Activated CD4-positive, alpha-beta memory T cell treated with anti-CD3 and anti-CD28 coated beads for 36 hours (primary cell): ENCODE measurements at regions not wholly inside any gene's neighbourhood (a gene's known extent, or its start where the extent isn't known, plus 50 kb on each side); places are given as distances from the start of the nearest gene placed in this dataset.
A peak's percentile ranks its signal among the peaks of the same experiment; 100 is the strongest.

Experiments used
- CTCF ChIA-PET: fragments of 350-600 bp; sonication (Branson Sonifier 250); formaldehyde crosslinking; loops from one replicate; lab custom pipeline; 2021; ENCODE audit warnings: antibody characterized with exemption, inconsistent platforms; lab: Charles Lee
- POLR2A ChIA-PET: fragments of 350-600 bp; sonication (Branson Sonifier 250); formaldehyde crosslinking; loops from one replicate; lab custom pipeline; 2021; ENCODE audit warnings: antibody characterized with exemption; lab: Charles Lee
- DNase-seq: peaks from one replicate; pipeline ENCODE4 v3.0.0-alpha.2; 2020
- H3K27ac Mint-ChIP-seq: one replicate; pipeline ENCODE4 v1.8.0; 2021; ENCODE audit warnings: mixed read lengths
- H3K27me3 Mint-ChIP-seq: one replicate; pipeline ENCODE4 v1.8.0; 2021; ENCODE audit warnings: mixed read lengths
- H3K36me3 Mint-ChIP-seq: one replicate; pipeline ENCODE4 v1.8.0; 2021; ENCODE audit warnings: mixed read lengths
- H3K4me1 Mint-ChIP-seq: one replicate; pipeline ENCODE4 v1.8.0; 2021; ENCODE audit warnings: low read depth, mixed read lengths
- H3K4me3 Mint-ChIP-seq: one replicate; pipeline ENCODE4 v1.8.0; 2021; ENCODE audit warnings: mild to moderate bottlenecking, mixed read lengths
- H3K9me3 Mint-ChIP-seq: one replicate; pipeline ENCODE4 v1.8.0; 2021; ENCODE audit warnings: mixed read lengths
- intact Hi-C: fragments of 100-400 bp; cut with micrococcal nuclease; formaldehyde crosslinking; loops from one replicate; pipeline ENCODE4 v1.15.1; 2023

DNA sequence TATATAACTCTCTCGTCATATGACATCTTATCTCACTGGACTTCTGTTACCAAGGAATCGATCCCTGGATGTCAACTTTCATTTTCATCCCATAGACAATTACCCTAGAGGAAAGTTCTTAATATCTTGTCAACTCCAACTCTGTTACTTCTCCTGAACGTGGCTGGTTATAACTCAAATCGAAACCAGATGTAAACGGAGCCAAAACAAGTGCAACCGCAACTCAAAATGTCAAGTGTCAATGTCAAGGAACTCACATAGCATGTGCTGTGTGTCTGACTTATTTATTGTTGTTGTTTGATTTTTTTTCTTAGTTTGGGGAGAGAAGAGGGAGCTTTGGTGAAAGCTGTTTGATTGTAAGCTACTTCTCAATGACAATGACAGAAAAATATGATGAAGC lies 108.6 kb downstream of the VIP start:
- Mint-ChIP-seq H3K27ac (no peak overlapping the region), H3K9me3 (no peaks in the 10 kb centered on the region), H3K4me3 (no peak overlapping the region), H3K36me3 (no peaks in the 10 kb centered on the region), H3K27me3 (peaks cover 8% of the 10 kb centered on the region), H3K4me1 (peaks cover 5% of the 10 kb centered on the region)
- intact Hi-C loops: no loop called here
- POLR2A ChIA-PET: no interaction called here
- CTCF ChIA-PET: interaction anchor here (1.0 kb wide), 1 partner anchor 39 kb away, joined by 3 read pairs; no protein-coding TSS in a partner anchor
- no peak for DNase-seq

GRCh38 chr6:152863618-152864326 lies 113.2 kb downstream of the VIP start:
- intact Hi-C loops: loop anchor here (1.0 to 2.0 kb wide), 4 partner anchors 35 to 161 kb away; no protein-coding TSS in a partner anchor
- Mint-ChIP-seq H3K36me3 (no peaks in the 10 kb centered on the region), H3K9me3 (no peaks in the 10 kb centered on the region), H3K4me1 (peaks cover 5% of the 10 kb centered on the region), H3K27ac (no peak overlapping the region), H3K4me3 (no peak overlapping the region), H3K27me3 (peaks cover 10% of the 10 kb centered on the region)
- CTCF ChIA-PET: interaction anchor here (1.0 to 3.0 kb wide), 12 partner anchors 12 to 161 kb away, joined by 3 to 30 read pairs (median 4); no protein-coding TSS in a partner anchor
- DNase-seq: peak; percentile 66
- POLR2A ChIA-PET: no interaction called here

- no peak for DNase-seq
- no peaks in the 10 kb centered on the region for H3K36me3 Mint-ChIP-seq
- CTCF ChIA-PET: no interaction called here
- intact Hi-C loops: no loop called here
- peaks cover under 1% of the 10 kb centered on the region for H3K9me3 Mint-ChIP-seq
- no peak overlapping the region for H3K4me3 Mint-ChIP-seq
- H3K27ac Mint-ChIP-seq: no peak overlapping the region
- POLR2A ChIA-PET: no interaction called here
- H3K4me1 Mint-ChIP-seq: no peaks in the 10 kb centered on the region
- H3K27me3 Mint-ChIP-seq: peaks cover 11% of the 10 kb centered on the region
Observed at GRCh38 chr6:152874267-152874666, 108.6 kb downstream of the FBXO5 start.

- Mint-ChIP-seq H3K4me3 (no peak overlapping the region), H3K27me3 (peaks cover 17% of the 10 kb centered on the region), H3K36me3 (no peaks in the 10 kb centered on the region), H3K27ac (no peak overlapping the region), H3K4me1 (no peaks in the 10 kb centered on the region), H3K9me3 (peaks cover 8% of the 10 kb centered on the region)
- CTCF ChIA-PET: no interaction called here
- POLR2A ChIA-PET: no interaction called here
- intact Hi-C loops: no loop called here
- DNase-seq: no peak
Observed at GRCh38 chr6:152874846-152875568, 107.8 kb downstream of the FBXO5 start.

DNA sequence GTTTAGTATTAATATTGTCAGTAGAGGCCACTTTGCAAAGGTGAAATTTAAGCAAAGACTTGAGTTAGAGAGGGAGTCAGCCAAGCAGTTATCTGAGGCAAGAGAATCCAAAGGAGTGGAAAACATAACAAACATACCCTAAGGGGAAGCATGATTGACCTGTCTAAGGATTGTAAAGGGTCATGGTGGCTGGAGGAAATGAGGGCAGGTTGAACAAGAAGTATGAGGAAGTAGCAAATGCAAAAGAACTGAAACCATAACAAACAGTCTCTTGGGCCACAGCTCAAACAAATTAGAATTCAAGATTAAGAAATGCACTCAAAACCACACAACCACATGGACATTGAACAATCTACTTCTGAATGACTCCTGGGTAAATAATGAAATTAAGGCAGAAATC lies 103.2 kb downstream of the FBXO5 start:
- Mint-ChIP-seq H3K27me3 (peaks cover 25% of the 10 kb centered on the region), H3K27ac (no peak overlapping the region), H3K36me3 (no peaks in the 10 kb centered on the region), H3K4me3 (no peak overlapping the region), H3K9me3 (peaks cover 16% of the 10 kb centered on the region), H3K4me1 (no peaks in the 10 kb centered on the region)
- CTCF ChIA-PET: interaction anchor here (1.0 kb wide), 1 partner anchor 15 kb away, joined by 3 read pairs; no protein-coding TSS in a partner anchor
- intact Hi-C loops: no loop called here
- DNase-seq: no peak
- POLR2A ChIA-PET: no interaction called here

- DNase-seq: no peak
- Mint-ChIP-seq H3K27ac (no peak overlapping the region), H3K9me3 (no peaks in the 10 kb centered on the region), H3K27me3 (peaks cover 18% of the 10 kb centered on the region), H3K36me3 (no peaks in the 10 kb centered on the region), H3K4me1 (peaks cover 3% of the 10 kb centered on the region), H3K4me3 (no peak overlapping the region)
- intact Hi-C loops: no loop called here
- CTCF ChIA-PET: interaction anchor here (0.6 kb wide), 1 partner anchor 29 kb away, joined by 3 read pairs; no protein-coding TSS in a partner anchor
- POLR2A ChIA-PET: no interaction called here
Observed at GRCh38 chr6:152893187-152893586, 89.7 kb downstream of the FBXO5 start.

GRCh38 chr6:152896923-152897322 lies 85.9 kb downstream of the FBXO5 start:
- DNase-seq: no peak
- ChIA-PET POLR2A (no interaction called here), CTCF (interaction anchor here (1.4 kb wide), 3 partner anchors 9 to 57 kb away, joined by 3 to 8 read pairs (median 8); no protein-coding TSS in a partner anchor)
- Mint-ChIP-seq H3K4me1 (peaks cover 3% of the 10 kb centered on the region), H3K36me3 (no peaks in the 10 kb centered on the region), H3K4me3 (no peak overlapping the region), H3K27me3 (peaks cover 23% of the 10 kb centered on the region), H3K9me3 (no peaks in the 10 kb centered on the region), H3K27ac (no peak overlapping the region)
- intact Hi-C loops: no loop called here

DNA sequence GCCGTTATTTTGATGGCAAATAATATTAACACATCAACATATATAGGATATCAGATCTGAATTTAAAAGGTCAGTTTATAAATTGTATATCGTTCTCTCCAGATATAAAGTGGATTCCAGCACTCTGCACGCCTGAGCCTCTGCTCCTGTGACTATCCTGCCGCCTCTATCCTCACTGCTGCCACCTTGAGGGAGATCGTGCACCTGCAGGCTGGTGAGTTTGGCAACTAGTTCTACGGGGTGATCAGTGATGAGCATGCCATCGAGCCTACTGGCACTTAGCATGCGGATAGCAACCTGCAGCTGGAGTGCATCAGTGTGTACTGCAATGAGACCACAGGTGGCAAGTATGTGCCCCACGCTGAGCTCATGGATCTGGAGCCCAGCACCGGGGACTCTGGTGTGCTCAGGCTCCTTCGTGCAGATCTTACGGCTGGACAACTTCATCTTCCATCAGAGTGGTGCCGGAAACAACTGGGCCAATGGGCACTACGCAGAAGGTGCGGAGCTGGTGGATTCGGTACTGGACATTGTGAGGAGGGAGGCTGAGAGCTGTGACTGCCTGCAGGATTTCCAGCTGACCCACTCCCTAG lies 84.9 kb downstream of the FBXO5 start:
- Mint-ChIP-seq H3K4me1 (peaks cover 3% of the 10 kb centered on the region), H3K27ac (no peak overlapping the region), H3K36me3 (no peaks in the 10 kb centered on the region), H3K9me3 (no peaks in the 10 kb centered on the region), H3K4me3 (no peak overlapping the region), H3K27me3 (peaks cover 26% of the 10 kb centered on the region)
- intact Hi-C loops: loop anchor here (2.0 kb wide), 1 partner anchor 33 kb away; no protein-coding TSS in a partner anchor
- ChIA-PET CTCF (interaction anchor here (0.5 to 1.1 kb wide), 5 partner anchors 30 to 383 kb away, joined by 3 read pairs; no protein-coding TSS in a partner anchor), POLR2A (no interaction called here)
- DNase-seq: peak; percentile 79

GRCh38 chr6:152904678-152905077 lies 78.2 kb downstream of the FBXO5 start:
- Mint-ChIP-seq H3K9me3 (no peaks in the 10 kb centered on the region), H3K4me1 (no peaks in the 10 kb centered on the region), H3K36me3 (no peaks in the 10 kb centered on the region), H3K27ac (no peak overlapping the region), H3K27me3 (peaks cover 13% of the 10 kb centered on the region), H3K4me3 (no peak overlapping the region)
- DNase-seq: no peak
- intact Hi-C loops: no loop called here
- ChIA-PET CTCF (no interaction called here), POLR2A (no interaction called here)

DNA sequence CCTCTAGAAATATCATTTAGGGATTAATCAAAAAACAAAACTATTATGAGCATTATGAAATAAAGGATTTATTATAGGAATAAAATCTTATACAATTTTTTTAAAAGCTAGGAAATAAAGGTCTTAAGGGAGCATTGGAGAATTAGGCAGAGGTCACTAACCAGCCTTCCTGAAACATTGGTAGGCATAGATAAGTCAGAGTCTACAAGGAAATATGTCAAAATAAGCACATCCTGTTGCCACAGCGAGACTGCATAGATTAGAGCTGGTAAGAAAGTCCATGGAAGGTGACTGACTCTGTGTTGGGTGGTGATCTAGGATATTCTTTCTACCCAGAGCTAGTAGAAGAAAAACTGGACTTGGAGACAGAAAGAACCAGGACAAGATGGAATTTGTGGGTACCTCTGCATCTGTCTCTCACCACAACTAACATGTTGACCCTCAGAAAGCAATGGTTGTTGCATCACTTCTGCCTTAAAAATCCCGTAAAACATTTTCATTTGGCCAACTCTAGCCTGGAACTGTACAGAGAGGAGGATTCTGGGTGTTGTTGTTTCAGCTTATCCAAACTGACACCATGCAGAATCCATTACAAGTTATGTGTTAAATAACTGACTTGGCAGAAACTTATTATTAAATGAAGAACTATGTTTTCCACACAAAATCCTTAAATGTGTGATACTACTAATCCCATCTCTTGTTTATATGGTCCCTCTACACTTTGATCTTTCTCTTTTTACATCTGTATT lies 77.1 kb downstream of the FBXO5 start:
- Mint-ChIP-seq H3K36me3 (no peaks in the 10 kb centered on the region), H3K27me3 (peaks cover 13% of the 10 kb centered on the region), H3K4me1 (no peaks in the 10 kb centered on the region), H3K9me3 (no peaks in the 10 kb centered on the region), H3K27ac (no peak overlapping the region), H3K4me3 (no peak overlapping the region)
- no peak for DNase-seq
- intact Hi-C loops: no loop called here
- ChIA-PET POLR2A (no interaction called here), CTCF (interaction anchor here (0.7 to 1.9 kb wide), 2 partner anchors 9 to 41 kb away, joined by 3 to 8 read pairs; no protein-coding TSS in a partner anchor)

GRCh38 chr6:152909241-152909640 lies 73.6 kb downstream of the FBXO5 start:
- Mint-ChIP-seq H3K27ac (no peak overlapping the region), H3K4me1 (no peaks in the 10 kb centered on the region), H3K9me3 (peaks cover 8% of the 10 kb centered on the region), H3K27me3 (peaks cover 20% of the 10 kb centered on the region), H3K36me3 (no peaks in the 10 kb centered on the region), H3K4me3 (no peak overlapping the region)
- ChIA-PET POLR2A (no interaction called here), CTCF (no interaction called here)
- no peak for DNase-seq
- intact Hi-C loops: no loop called here
